Left ventricle myocardium inferior (tissue), 1 donor: ENCODE measurements at regions not wholly inside any gene's neighbourhood (a gene's known extent, or its start where the extent isn't known, plus 50 kb on each side); places are given as distances from the start of the nearest gene placed in this dataset.

Experiments used
- DNase-seq: peaks from one replicate; pipeline ENCODE4 v3.0.0-alpha.2; 2020
- H3K27ac ChIP-seq: fragments of 200-600 bp; replicated peaks from 2 replicates; pipeline ENCODE4 v1.8.0; 2021
- H3K27me3 ChIP-seq: fragments of 200-600 bp; 2 replicates; pipeline ENCODE4 v1.8.0; 2021; ENCODE audit warnings: low read depth
- H3K36me3 ChIP-seq: fragments of 200-600 bp; 2 replicates; pipeline ENCODE4 v1.8.0; 2021
- H3K4me1 ChIP-seq: fragments of 200-600 bp; 2 replicates; pipeline ENCODE4 v1.8.0; 2021
- H3K4me3 ChIP-seq: fragments of 200-600 bp; 2 replicates; pipeline ENCODE4 v1.8.0; 2021; ENCODE audit warnings: mild to moderate bottlenecking, moderate library complexity
- H3K9me3 ChIP-seq: fragments of 200-600 bp; replicated peaks from 2 replicates; pipeline ENCODE4 v1.8.0; 2021
- intact Hi-C: fragments of 100-400 bp; cut with micrococcal nuclease; formaldehyde crosslinking; loops from one replicate; pipeline ENCODE4 v1.11.0; 2022
- TF ChIP-seq, protein P1 (sequence below): fragments of 200-600 bp; IDR thresholded peaks from 2 replicates; pipeline ENCODE4 v1.8.0; 2021; ENCODE audit warnings: antibody characterized with exemption, mild to moderate bottlenecking, borderline replicate concordance
- donor health status: DM: no; HTN: yes; CAD: no; lungs with severe emphysema.

DNA sequence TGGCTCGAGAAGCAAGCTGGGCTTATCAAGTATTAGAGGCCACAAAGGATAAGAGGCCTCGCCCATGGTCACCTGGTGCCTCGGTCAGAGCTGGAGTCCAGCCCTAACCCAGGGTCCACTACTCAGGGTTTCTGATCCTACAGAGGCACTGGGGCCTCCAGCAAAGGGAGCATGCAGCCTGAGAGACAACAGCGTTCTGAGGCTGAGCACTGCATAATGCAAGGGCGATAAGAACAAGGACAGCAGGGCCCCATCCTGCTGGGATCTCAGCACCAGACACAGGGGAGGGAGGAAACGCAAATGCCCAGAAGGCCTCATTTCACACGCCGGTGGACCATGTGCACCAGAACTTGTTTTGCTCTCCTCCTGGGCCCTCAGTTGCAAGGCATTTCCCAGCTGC is 63.0 kb downstream of the C5orf15 start:
- TF ChIP-seq, protein P1, sequence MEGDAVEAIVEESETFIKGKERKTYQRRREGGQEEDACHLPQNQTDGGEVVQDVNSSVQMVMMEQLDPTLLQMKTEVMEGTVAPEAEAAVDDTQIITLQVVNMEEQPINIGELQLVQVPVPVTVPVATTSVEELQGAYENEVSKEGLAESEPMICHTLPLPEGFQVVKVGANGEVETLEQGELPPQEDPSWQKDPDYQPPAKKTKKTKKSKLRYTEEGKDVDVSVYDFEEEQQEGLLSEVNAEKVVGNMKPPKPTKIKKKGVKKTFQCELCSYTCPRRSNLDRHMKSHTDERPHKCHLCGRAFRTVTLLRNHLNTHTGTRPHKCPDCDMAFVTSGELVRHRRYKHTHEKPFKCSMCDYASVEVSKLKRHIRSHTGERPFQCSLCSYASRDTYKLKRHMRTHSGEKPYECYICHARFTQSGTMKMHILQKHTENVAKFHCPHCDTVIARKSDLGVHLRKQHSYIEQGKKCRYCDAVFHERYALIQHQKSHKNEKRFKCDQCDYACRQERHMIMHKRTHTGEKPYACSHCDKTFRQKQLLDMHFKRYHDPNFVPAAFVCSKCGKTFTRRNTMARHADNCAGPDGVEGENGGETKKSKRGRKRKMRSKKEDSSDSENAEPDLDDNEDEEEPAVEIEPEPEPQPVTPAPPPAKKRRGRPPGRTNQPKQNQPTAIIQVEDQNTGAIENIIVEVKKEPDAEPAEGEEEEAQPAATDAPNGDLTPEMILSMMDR = no peak
- intact Hi-C loops = no loop called here

DNA sequence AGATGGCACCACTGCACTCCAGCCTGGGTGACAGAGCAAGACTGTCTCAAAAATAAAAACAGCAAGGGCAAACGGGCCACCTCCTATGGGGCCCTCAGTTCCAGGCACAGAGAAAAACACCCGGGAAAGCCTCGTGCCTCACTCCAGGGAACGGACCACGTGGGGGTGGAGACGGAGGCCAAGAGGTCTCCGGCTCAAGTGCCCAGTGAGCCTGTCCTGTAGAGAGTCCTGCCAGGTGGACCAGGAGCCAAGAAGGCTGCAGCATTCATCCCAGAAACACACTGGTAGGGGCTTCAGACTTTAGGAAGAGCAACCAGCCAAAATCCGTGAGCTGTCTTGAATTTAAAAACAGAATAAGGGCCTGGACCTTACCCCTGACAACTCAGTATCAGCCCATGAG is 63.8 kb downstream of the C5orf15 start:
- TF ChIP-seq, protein P1 = no peak

More for the DNA sequence above, 63.0 kb downstream of the C5orf15 start:
- no peaks in the 10 kb centered on the region for H3K9me3 ChIP-seq
- peaks cover 26% of the 10 kb centered on the region for H3K4me1 ChIP-seq
- no peak overlapping the region for H3K4me3 ChIP-seq
- no peaks in the 10 kb centered on the region for H3K36me3 ChIP-seq
- no peak for DNase-seq
- H3K27ac ChIP-seq = no peak overlapping the region
- no peaks in the 10 kb centered on the region for H3K27me3 ChIP-seq

DNA sequence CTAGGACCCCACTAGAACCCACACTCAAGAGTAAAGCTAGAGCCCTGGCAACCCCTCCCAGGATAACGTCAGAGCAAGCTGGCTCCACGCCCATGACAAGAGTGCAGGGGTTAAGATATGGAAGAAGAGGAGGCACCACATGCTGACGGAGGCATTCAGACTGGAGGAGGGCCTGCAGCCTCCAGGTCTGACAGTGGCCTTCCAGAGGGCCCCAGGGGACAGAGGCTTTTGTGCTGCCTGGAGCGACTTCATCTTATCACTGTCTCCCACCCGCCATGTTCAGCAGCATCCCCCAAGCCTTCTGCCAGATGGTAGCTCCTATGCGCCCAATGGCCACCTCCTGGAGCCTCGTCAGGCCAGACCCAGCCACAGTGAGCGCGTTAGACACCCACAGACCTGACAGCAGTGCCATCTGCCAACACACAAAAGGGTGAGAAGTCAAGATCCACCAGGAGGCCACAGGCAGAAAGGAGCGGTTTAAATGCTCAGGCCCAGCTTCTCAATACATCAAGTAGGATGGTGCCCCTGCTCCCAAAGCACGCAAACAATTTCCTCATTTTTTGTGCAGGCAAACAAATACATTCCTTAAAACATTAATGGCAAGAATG is 65.8 kb downstream of the C5orf15 start:
- Histone ChIP-seq H3K27me3 (no peaks in the 10 kb centered on the region), H3K36me3 (no peaks in the 10 kb centered on the region), H3K27ac (no peak overlapping the region), H3K9me3 (no peaks in the 10 kb centered on the region), H3K4me3 (no peak overlapping the region), H3K4me1 (peaks cover 14% of the 10 kb centered on the region)
- TF ChIP-seq, protein P1 = no peak
- intact Hi-C loops = no loop called here
- DNase-seq = no peak

More for the DNA sequence above, 63.8 kb downstream of the C5orf15 start:
- Histone ChIP-seq H3K9me3 (no peaks in the 10 kb centered on the region), H3K27me3 (no peaks in the 10 kb centered on the region), H3K4me1 (peaks cover 18% of the 10 kb centered on the region), H3K4me3 (no peak overlapping the region), H3K36me3 (no peaks in the 10 kb centered on the region), H3K27ac (no peak overlapping the region)
- intact Hi-C loops = no loop called here
- DNase-seq = no peak

DNA sequence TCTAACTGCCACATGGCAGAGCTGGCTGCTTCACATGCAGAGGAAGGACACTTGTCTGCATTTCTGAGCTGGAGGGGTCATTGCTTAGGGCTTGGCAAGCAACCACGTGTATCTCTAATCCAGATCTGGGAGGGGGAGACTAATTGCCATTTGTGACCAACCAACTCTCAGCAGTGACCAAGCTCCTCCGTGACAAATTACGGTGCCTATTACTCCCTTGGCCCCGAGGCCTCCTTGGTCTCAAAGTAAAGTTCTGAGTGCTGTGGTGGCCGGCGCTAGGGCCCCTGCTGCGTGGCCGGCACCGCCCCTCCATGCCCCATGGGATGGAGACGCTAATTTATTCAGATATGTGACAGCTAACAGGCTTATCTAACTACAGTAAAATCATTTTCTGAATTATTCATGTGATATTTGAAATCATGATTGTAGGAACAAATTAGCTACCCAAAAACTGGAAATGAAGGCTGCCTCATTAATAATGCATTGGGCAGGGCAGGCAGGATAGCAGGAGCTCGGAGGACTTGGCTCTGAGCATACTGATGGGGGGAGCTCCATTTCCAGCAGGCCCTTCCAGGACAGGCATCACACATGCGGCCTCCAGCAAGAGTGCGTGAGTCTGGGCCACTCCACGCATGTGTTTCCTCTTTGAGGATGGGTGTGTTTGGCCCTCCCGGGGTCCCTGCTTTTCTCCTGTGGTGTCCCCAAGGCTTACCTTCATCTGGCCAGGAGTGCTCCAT is 67.7 kb downstream of the C5orf15 start:
- intact Hi-C loops = no loop called here
- Histone ChIP-seq H3K36me3 (no peaks in the 10 kb centered on the region), H3K4me1 (no peaks in the 10 kb centered on the region), H3K27me3 (no peaks in the 10 kb centered on the region), H3K9me3 (no peaks in the 10 kb centered on the region), H3K27ac (no peak overlapping the region), H3K4me3 (no peak overlapping the region)
- TF ChIP-seq, protein P1 = no peak
- DNase-seq = no peak

DNA sequence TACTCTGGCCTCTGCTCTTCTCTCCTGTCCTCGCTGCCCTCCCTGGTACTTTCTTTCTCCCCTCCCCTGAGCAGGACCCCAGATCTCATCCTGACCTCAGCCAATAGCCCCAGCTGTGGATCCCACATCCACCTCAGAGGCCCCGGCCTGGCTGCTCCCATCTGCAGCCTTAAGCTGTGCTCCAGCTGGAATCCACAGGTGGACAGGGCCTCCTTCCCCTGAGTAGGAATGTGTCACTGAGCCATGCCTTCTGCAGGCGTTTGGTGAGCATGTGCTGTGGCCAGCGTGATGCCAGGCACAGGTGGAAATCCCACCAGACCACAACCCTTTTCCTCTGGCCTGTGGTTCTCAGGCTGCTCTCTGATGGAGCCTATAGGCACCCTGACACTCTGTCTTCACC is 68.9 kb downstream of the C5orf15 start:
- intact Hi-C loops = no loop called here
- Histone ChIP-seq H3K4me1 (peaks cover 3% of the 10 kb centered on the region), H3K9me3 (no peaks in the 10 kb centered on the region), H3K36me3 (no peaks in the 10 kb centered on the region), H3K27me3 (no peaks in the 10 kb centered on the region), H3K27ac (no peak overlapping the region), H3K4me3 (no peak overlapping the region)
- TF ChIP-seq, protein P1 = no peak
- no peak for DNase-seq
